ENCODE measurements at regions not wholly inside any gene's neighbourhood (a gene's known extent, or its start where the extent isn't known, plus 50 kb on each side); places are given as distances from the start of the nearest gene placed in this dataset.
"Not testable (repeated sequence)": the region's sequence is repeated elsewhere in the genome, so short reads cannot be mapped to it uniquely, and the experiment has no call there.

DNA sequence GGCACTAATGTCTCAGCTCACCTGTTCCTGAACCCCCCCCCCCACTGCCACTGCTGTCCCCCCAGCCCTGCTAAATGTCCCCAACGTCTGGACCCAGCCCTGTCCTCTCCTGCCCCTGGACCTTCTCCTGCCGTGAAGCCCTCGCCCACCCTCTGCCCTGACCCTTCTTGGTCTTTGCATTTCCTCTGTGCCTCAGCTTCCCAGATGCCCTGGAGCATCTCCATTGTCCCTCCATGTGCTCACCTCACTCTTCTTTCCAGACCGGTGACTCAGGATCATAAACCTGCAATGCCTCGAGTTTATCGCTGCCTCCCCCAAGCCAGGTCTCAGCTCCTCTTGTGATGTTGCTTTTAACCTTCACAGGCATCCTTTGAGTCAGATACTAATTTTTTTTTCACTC is 416.4 kb downstream of the BRD1 start:
- no peak for DNase-seq (ENCODE audit: low read depth, low spot score)

DNA sequence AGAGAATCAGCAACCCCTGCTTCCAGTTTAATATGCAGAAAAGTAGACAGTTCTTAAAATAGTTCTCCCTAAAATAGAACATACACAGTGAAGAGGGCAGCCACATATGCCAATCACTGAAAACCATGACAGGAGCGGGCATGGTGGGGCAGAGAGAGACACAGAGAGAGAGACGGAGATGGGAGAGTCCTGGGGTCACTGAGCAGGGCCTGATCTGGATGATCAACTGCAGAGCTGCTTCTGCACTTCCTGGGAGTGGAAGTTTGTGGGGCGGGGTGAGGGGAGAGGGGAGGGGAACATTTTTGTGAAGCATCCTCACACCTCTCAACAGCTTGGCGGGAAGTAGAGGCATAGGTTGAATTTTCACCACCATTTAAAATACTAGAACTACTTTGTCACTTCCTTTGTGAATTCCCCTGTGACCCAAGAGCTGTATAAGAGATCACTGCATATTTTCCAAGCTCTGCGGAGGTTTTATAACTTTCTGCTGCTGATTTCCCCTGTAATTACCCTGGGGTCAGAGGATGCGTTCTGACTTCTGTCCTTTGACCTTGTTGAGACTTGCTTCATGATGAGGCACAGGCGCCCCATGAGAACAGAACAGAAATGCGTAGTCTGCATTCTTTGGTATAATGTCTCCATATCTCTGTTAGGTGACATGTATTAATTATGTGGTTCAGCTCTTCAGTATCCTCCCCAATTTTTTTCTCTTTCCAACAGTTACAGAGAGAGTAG is 419.4 kb downstream of the BRD1 start:
- no peak overlapping the region for H3K4me3 ChIP-seq (ENCODE audit: low read length)
- no peak for DNase-seq (ENCODE audit: low read depth, low spot score)

More for the DNA sequence above, 416.4 kb downstream of the BRD1 start:
- H3K4me3 ChIP-seq (ENCODE audit: low read length) = no peak overlapping the region

DNA sequence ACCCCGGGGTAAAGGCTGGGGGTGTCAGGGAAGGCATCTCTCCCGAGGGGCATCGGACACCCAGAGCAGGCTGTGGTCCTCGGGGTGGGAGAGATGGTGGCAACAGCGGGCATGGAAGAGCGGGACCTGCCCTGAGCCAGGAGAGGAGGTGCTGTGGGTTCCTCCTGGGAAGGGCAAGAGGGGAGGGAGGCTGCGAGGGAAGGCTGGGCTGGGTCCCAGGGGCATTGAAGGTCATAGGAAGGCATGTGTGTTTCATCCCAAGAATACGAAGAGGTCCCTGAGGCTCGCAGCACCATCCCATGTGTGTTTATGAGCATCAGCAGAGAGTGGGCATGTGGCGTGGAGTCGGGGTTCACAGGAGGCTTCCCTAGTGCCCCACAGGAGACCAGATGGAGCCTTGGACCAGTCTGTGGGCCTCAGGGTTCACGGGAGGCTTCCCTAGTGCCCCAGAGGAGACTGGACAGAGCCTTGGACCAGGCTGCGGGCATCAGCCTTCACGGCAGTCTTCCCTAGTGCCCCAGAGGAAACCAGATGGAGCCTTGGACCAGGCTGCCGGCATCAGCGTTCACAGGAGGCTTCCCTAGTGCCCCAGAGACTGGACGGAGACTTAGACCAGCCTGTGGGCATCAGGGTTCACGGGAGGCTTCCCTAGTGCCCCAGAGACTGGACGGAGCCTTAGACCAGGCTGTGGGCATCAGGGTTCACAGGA is 420.6 kb downstream of the BRD1 start:
- H3K4me3 ChIP-seq (ENCODE audit: low read length) = no peak overlapping the region
- no peak for DNase-seq (ENCODE audit: low read depth, low spot score)

DNA sequence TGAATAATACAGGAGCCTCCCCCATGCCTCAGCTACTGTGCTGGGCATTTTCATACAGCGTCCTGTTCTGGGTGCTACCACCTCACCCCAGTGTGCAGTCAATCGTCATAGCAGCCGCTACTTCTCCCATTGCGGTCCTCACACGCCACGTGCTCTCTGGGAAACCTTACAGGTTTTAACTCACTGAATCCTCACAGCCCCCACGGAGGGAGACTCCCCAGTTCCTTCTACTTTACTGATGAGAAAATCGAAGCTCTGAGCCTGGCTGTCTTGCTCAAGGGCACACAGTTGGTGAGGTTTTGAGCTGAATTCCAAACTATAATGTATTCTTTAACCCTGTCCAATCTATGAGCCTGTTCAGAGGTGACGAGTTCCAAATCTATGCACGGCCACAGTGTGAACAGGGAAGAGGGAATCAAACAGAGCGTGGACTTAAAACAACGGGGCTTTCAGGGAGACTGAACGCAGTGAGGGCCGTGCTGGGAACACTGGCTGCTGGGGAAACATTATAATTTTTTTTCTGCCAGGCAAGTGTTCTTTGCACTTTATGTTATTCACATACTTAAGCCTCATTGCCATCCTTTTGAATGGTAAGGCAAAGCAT is 421.5 kb downstream of the BRD1 start:
- DNase-seq (ENCODE audit: low read depth, low spot score) = no peak

DNA sequence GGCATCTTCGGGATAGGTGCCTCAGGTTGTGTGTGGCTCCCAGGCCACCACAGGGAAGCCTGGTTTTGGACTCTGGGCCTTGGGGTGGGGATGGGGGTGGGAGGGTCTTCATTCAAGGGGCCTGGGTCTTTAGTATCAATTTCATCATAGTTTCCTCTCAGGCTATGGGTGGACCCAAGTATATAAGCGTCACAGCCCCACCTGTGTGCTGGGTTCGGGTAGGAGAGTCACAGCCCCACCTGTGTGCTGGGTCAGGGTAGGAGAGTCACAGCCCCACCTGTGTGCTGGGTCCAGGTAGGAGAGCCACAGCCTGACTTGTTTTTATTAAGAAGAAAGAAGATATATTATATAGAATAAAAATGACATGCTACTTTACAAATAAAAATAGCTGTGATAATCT is 422.1 kb downstream of the BRD1 start:
- H3K4me3 ChIP-seq (ENCODE audit: low read length) = no peak overlapping the region
- DNase-seq (ENCODE audit: low read depth, low spot score) = no peak

More for the DNA sequence above, 421.5 kb downstream of the BRD1 start:
- no peak overlapping the region for H3K4me3 ChIP-seq (ENCODE audit: low read length)

DNA sequence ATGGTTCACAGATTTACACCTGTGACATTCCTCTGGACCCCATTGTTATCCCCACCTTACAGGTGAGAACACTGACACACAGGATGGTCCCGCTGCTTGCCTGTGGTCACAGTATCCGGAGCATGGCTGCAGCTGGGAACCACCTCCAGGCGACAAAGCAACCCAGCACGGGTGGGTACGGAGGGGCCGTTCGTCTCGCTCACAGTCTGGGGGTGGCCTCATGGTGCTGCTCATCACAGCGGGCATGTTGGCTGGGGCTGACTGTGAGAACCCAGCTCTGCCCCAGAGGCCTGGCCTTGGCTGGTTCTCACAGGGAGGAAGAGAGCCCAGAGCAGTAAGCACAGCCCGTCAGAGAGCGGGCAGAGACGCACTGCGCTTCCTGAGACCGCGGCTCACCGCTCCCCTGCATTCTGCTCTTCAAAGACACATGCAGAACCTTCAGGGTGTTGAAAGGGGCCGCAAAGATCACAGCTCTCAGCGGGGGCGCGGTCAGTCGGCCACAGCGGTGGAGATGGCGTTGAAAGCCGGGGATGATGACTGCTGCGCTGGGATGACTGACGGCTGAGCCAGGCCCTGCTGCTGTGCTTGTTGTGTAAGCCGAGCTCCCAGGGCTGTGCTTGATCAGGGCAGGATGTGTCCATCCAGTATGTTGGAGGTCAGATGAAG is 423.0 kb downstream of the BRD1 start:
- DNase-seq (ENCODE audit: low read depth, low spot score) = no peak
- no peak overlapping the region for H3K4me3 ChIP-seq (ENCODE audit: low read length)

DNA sequence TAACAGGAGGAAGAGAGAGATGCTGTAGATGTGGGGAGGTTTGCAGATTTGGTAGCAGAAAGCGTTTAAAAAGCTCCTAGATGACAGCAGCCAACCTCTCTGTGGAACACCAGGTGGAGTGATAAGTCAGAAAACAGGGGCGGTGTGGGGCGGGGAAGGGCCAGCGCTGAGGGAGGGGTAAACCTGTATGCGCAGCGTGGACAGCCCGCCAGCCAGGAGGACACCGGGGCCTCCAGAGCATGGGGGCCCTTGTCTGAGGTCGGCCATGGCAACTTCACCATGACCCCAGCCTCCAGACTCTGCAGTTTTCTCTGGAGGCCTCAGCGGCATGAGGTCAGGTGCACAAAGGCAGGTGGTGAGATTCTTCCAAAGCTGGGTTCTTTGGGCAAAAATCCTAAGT is 423.7 kb downstream of the BRD1 start:
- no peak for DNase-seq (ENCODE audit: low read depth, low spot score)
- no peak overlapping the region for H3K4me3 ChIP-seq (ENCODE audit: low read length)

DNA sequence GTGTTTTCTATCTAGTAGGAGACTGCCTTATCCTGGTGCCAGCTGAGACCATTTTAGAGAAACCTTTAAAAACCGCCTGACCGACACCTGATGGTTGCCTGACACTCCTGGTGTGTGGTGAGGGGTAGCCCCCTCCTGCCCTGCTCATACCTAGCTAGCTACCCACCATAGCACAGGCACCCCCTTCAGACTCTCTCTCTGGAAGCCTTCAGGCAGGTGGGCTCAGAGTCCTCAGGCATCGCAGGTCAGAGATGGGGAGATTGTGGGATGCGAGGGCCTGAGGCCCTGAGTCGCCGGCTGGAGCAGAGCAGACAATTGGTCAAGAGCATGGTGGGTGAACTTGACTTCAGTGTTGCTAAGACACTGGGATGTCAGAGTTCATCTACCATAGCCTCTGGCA is 424.6 kb downstream of the BRD1 start:
- DNase-seq (ENCODE audit: low read depth, low spot score) = no peak

DNA sequence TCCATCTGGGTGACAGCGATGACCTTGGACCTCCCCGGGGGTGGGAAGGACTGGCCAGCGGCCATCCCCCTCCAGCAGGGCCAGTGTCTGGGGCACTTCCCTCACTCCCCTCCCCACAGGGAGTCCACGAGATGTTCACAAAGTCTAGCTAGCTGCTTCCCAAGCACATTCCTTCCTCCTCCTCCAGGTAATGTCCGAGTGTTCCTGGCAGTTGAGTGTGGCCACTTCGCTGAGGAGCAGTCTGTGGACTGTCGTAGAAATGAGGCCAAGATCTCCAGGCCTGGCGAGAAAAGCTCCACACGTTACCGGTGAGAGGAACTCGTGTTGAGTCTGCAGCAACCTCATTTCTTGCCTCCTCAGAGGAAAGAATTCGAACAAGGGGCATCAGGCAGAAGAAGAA is 425.5 kb downstream of the BRD1 start:
- H3K4me3 ChIP-seq (ENCODE audit: low read length) = no peak overlapping the region
- no peak for DNase-seq (ENCODE audit: low read depth, low spot score)

More for the DNA sequence above, 424.6 kb downstream of the BRD1 start:
- H3K4me3 ChIP-seq (ENCODE audit: low read length) = no peak overlapping the region

DNA sequence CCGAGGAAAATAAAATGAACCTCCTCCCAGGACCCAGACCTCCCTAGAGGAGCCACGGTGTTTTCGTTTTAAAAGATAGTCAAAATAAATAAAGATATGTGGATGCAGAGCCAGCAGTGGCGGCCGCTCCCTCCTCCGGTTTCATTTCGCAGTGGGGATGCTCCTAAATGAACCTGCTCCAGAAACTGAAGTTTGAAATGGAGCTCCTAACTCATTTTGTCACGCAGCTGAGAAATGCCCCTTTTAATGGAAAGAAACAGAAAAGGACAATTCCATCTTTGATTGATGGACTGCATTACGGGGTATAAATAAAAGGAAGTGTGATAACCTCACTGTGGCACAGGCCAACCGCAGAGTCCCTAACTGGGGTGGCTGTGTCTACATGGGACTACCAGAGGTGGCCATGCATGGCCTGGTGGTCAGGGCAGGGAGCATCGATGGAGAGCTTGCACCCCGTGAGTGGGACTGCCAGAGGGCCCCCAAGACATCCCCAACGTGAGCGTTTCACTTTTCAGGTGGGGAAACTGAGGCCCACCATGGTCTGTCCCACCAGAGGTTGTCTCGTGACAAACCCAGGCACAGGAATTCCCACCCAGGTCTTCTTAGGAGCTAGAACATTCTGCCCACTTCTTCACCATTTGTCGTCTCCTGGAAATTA is 426.6 kb downstream of the BRD1 start:
- no peak overlapping the region for H3K4me3 ChIP-seq (ENCODE audit: low read length)
- no peak for DNase-seq (ENCODE audit: low read depth, low spot score)

DNA sequence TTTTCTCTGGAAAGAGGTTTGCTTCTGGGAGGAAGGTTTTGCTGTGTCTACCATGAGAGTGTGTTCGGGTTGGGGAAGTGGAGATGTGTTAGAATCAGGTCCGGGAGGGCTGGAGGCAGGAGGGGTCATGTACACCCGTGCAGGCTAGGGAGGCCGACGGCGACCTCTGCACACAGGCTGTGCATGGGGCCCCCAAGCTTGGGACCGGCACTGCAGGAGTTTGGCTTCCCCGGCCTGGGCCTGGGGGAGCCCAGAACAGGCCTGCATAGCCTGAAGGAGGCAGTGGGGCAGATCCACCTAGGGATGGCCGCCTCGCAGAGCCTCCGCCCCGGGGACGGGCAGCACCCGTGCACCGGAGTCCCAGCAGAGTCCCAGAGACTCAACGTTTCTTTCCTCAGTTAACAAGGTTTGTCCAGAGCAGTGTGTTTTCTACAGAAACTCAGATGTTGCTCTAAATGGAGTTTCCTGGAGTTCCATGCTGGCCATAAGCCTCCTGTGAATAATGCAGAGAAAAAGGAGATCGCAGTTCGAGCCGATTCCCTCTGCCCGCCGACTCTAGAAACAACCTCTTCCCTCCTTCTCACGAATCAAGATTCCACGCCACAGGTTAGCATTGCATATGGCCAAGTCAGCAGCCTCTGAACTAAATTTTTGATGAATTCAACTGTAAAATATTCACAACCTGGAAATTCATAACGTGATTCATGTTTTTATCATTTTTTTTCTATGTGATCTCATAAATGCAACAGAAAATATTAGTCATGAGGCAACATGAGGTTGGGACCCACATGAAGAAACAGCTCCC is 427.3 kb downstream of the BRD1 start:
- no peak overlapping the region for H3K4me3 ChIP-seq (ENCODE audit: low read length)
- no peak for DNase-seq (ENCODE audit: low read depth, low spot score)

DNA sequence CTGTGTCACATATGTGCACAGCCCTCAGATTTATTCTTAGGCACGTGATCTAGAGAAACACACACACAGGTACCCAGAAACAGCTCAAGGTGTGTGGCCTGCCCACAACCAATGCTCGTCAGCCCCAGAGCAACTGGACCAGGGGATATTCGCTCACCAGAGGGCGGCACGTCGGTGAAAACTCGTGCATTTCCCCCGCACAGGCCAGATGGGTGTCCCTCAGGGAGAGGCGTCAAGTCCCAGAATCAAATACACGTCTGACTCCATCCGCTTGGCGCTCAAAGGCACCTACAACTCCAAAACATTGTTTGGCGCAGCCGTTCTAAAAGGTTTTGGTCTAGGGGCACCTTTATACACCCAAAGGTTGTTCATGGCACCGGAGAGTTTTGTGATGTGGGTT is 429.0 kb downstream of the BRD1 start:
- H3K4me3 ChIP-seq (ENCODE audit: low read length) = no peak overlapping the region
- no peak for DNase-seq (ENCODE audit: low read depth, low spot score)

DNA sequence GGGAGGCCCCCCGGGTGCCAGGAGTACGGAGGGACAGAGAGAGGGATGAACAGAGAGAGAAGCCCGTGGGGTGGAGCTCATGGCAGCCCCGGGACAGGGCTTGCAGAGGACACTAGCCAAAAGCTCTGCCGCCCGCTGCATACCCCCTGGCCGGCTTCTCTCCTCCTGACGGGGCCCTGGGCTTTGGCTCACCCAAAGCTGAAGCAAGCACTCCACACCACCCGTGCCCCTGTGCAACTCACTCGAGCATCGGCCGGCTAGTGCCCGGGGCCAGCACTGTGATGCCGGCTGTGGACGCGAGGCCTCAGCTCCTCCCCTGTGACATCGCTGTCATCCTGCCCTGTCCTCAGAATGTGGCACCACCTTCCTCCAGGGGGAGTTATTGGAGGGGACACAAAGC is 429.6 kb downstream of the BRD1 start:
- H3K4me3 ChIP-seq (ENCODE audit: low read length) = no peak overlapping the region
- DNase-seq (ENCODE audit: low read depth, low spot score) = no peak

DNA sequence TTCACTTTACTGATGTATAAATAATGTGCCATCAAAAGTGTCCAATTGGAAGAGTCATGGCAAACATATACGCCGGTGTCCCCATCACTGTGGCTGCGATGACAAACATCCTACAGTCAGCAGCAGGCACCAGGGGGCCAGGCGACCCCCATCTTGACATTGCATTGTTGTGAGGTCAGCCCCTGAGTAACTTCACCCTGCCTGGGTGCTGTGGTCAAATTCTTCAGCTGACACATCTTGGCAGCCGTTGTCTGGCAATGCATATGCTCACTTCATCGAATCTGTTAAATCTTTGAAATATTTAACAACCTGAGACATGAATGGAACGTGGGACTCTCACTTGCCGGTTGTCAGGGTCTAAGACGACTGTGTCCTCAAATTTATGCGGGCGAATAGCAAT is 430.9 kb downstream of the BRD1 start:
- no peak for DNase-seq (ENCODE audit: low read depth, low spot score)
- no peak overlapping the region for H3K4me3 ChIP-seq (ENCODE audit: low read length)

DNA sequence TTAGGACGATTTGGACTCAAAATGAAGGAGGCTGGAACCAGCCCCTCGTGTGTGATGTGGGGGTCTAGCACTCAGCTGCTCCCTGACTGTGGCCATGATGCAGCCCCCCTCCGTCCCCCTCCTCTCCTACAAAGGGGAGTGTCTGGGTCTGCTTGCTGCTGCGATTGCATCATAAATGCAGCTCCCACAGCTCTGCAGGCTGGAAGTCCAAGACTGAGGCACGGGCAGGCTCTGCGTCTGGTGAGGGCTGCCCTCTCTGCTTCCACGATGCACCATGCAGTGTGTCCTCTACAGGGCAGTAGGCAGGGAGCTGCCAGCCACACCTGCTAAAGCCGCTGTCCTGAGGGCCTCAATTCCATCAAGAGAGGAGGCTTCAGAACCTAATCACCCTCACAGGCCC is 432.1 kb downstream of the BRD1 start:
- no peak overlapping the region for H3K4me3 ChIP-seq (ENCODE audit: low read length)
- DNase-seq (ENCODE audit: low read depth, low spot score) = no peak

DNA sequence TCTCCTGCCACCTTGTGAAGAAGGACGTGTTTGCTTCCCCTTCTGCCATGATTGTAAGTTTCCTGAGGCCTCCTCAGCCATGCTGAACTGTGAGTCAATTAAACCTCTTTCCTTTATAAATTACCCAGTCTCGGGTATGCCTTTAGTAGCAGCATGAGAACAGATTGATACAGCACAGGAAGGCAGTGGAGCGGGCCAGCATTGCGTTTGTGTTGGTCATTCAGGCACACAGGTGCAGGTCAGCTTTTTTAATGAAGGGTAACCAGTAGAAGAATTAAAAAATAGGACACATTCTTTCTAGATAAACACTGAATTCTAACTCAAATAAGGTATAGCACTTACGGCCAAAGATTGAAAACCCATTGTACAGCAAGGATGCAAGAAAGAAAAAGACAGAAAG is 432.6 kb downstream of the BRD1 start:
- not testable (repeated sequence) for DNase-seq (ENCODE audit: low read depth, low spot score); H3K4me3 ChIP-seq (ENCODE audit: low read length)

DNA sequence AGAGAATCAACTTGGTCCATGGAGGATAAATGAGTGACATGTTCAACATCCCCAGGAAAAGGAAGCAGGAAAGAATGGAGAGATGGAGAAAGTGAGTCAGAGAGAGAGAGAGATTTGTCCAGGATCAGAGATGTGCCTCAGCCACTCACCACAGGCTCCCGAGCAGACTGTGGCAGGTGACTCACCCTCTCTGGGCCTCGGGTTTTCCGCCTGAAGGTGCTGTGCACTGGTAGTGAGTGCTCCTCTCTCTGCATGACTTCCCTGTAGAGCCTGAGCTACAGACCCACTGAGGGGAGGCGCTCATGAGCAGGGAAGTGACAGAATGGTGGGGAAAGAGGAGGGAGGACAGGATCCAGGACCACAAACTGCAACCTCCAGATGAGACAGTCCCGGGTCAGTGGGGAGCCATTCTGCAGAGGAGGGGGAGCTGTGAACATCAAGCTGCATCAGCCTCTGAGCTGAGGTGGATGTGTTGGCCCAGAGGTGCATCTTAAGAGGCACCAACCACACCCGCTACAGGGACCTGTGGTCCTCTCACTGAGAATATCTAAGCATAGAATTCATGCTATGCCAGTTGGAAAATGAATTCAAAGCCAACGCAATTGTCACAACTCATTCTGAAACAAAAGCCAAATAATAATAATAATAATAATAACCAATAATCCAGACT is 433.4 kb downstream of the BRD1 start:
- DNase-seq (ENCODE audit: low read depth, low spot score) = no peak
- H3K4me3 ChIP-seq (ENCODE audit: low read length) = no peak overlapping the region

DNA sequence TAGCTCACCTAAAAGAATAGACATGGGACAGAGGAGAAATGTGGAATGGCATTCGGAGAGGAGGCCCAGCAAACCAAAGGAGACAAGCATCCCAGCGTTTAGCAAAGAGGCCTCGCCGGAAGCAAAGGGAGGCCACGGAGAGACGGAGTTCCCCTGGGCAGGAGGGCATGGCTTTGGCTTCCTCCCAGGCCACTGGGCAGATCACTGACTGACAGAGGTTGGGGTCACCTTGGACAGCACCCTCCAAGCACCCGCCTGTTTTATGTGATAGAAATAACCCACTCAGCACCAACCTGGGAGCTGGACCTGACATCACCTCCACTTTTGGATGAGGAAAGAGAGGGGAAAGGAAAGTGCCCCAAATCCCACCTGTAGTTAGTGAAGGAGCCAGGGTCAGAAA is 434.1 kb downstream of the BRD1 start:
- no peak for DNase-seq (ENCODE audit: low read depth, low spot score)
- H3K4me3 ChIP-seq (ENCODE audit: low read length) = no peak overlapping the region

Measured in Jurkat, Clone E6-1 (cell line).